HG03097 (cell line): ENCODE measurements at regions not wholly inside any gene's neighbourhood (a gene's known extent, or its start where the extent isn't known, plus 50 kb on each side); places are given as distances from the start of the nearest gene placed in this dataset.
A peak's percentile ranks its signal among the peaks of the same experiment; 100 is the strongest.

ENCODE experiments used
- ATAC-seq: cut with Tn5 transposase; IDR thresholded peaks from one replicate; pipeline ENCODE4 v1.9.1; 2021; ENCODE audit not compliant: unreplicated experiment, low FRiP score

- ATAC-seq: peak; percentile 88
Measured at GRCh38 chr14:62081012-62081612, 318.9 kb downstream of the SNAPC1 start.

GRCh38 chr14:62081951-62082350 lies 319.7 kb downstream of the SNAPC1 start:
- ATAC-seq: no peak

- no peak for ATAC-seq
Measured at GRCh38 chr14:62082779-62083178, 320.6 kb downstream of the SNAPC1 start.

DNA sequence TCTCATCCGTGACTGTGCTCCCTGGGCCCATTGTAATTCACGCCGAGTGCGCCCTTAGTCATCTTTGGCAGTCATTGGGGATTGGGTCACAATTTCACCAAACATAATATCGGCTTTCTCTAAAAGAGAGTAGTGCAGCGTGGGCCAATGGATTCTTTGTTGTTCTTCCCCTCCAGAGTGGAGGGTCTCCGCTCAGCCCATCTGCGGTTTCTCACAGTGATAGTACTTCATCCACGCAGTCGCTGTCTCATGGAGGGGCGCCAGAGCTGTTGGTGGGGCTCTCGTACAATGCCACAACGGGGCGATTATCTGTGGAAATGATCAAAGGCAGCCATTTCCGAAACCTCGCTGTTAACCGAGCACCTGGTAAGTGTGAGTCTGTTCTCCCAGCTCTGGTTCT lies 321.8 kb downstream of the SNAPC1 start:
- ATAC-seq: no peak

GRCh38 chr14:62087191-62087590 lies 325.0 kb downstream of the SNAPC1 start:
- no peak for ATAC-seq

- ATAC-seq: no peak
Measured at GRCh38 chr14:62093736-62094135, 331.5 kb downstream of the SNAPC1 start.

- ATAC-seq: no peak
Measured at GRCh38 chr14:62097072-62097471, 334.9 kb downstream of the SNAPC1 start.

DNA sequence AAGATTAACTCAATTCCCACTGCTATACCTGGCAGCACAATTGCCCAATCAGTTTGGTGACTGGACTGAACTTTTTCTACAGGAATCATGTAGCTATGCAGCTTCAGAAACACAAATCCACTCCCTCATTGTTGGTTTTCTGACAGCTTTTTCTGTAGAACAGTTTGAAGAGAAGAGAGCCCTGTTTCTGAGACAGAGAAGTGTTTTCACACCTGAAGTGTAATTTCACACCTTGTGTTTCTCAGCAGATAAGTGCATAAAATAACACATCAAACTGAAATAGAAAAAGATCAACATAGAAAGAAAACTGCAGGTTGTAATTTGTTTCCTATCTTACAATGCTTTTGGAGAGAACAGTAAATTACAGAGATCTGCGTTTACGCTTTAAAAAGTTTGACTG lies 335.6 kb downstream of the SNAPC1 start:
- no peak for ATAC-seq

DNA sequence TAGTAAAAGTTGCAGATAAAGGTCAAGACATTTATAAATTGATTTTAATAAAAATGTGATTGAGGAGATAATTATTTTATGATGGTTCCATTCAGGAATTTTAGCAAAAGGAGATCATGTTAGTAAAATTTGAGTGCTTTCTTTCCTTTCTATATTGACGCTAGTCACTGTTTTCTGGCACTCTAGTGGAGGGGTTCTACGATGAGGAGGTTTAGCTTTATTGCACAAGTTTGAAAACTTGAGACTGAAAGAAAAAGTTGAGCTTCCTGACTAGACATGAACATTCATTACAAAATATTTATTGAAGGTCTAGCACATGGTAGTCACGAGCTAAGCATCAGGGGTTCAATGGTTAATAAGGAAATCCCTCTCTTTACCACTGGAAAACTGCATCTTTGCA lies 336.1 kb downstream of the SNAPC1 start:
- ATAC-seq: no peak

DNA sequence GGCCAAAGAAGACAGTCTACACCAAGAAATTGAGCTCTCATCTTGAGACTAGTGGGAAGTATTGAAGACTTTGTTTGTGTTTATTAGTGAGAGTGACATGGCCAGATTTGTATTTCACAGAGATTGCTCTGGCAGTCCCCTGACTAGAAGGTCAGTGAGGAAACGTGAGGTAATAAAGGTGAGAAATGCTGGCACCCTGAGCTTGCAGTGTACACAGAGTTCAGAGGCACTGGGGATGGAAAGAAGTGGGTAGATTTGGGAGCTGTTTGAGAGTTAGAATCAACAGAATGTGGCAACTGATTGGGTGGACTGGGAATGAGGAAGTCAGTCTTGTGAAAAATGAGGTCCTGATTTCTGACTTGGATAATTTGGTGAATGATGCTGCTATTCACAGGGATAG lies 336.9 kb downstream of the SNAPC1 start:
- no peak for ATAC-seq

DNA sequence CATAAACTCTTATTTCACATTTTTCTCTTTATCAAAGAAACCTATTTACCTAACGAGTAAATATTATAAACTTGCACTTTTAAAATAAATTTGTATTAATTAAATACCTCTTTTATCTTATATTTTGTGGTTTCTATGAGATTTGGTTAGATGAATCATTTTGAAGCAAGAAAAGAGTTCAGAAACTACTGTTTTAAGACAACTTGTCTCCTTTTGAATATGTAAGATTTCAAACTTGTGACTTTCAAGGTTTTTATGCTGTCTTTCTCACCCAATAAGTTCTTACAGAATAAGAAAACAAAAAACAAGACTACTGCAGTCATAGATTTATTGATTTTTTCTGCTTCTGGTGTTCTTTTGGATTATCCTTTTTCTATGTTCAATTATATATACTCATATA lies 339.0 kb downstream of the SNAPC1 start:
- no peak for ATAC-seq

GRCh38 chr14:62101673-62102348 lies 339.6 kb downstream of the SNAPC1 start:
- ATAC-seq: no peak

DNA sequence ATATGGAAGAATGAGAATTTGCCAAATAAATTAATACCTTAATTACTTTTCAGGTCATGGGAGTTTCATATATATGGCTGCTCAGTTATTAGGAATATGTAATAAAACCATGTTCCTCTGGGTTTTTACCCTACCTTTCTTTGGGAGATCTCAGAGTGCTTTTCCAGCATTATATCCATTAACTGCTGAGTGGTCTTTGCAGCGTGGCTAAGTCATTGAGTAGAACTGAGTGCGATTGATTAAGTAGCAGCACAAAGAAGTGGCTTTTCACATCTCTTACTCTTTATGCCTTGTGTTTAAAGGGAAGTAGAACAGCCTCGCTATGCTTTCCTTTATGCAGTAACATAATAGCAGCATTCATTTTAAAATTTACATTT lies 340.1 kb downstream of the SNAPC1 start:
- ATAC-seq: no peak

- no peak for ATAC-seq
Measured at GRCh38 chr14:62103464-62103863, 341.2 kb downstream of the SNAPC1 start.

DNA sequence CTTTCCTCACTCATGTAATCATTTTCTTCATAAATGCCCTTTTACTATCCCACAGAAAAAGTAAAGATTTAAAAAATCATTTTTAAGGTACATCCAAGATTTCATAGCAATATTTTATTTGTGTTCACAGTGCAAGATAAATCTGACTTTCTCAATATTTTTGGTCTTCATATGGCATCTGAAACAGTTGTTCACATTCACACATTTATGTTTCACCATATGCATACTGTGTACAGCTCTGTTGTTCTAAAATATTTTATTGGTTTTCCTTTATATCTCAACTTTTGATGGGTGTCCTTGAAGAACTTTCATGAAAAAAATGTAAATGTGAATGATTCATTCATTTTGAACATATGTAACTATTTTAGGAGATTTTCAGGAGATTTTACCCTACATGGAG lies 348.7 kb downstream of the SNAPC1 start:
- ATAC-seq: no peak

GRCh38 chr14:62117010-62117750 lies 355.0 kb downstream of the SNAPC1 start:
- peak; percentile 88 for ATAC-seq

DNA sequence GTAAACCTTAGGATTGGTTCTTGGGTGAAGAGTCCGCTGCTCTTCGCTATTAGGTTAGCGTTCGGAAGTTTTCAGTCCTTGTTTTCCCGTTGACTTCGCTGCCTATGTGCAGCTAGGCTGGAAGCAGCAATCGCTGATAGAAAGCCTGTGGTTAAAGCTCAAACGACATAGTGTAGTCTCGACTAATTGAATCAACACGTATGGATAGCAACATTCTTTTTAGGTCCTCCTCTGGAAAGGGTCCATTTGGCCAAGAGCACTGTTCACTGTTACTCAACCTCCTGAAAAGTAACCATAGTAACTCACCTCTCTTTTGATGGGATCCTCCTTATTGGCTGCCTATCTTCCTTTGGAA lies 355.5 kb downstream of the SNAPC1 start:
- ATAC-seq: no peak

DNA sequence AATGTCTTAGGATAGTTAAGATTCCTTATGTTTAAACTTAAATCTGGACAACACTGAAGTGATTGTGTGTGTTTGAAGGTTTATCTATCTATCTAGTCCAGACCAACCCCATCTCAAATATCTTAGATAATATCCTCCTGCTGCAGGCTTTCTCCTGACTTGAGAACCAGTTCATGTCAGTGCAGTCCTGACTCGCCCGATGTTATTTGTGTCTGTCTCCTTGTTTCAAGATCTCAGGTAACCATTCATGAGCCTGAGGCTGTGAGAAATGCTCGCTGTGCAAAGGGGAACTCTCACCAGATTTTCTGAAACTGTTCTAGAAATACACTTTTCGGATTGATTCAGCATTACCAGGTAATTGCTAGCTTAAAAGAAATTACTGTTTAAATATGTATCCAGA lies 356.2 kb downstream of the SNAPC1 start:
- ATAC-seq: no peak

DNA sequence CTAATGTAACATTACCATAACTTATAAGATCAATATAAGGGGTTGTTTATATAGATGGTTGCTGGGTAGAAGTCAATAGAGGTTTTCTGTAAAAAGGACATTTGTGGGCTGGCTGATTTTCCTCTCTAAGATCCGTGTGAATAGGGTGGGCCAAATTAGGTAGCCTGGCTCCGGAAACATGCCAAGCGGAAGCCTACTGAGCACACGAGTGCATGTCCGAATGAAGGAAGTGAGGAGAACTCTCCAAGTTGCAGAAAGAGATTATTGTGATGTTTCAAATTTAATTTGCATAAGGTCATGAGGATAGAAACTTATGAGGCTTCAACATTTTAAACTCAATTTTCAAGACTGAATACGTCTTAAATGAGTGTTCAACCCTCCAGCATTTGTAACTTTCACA lies 356.7 kb downstream of the SNAPC1 start:
- ATAC-seq: no peak

- no peak for ATAC-seq
Measured at GRCh38 chr14:62123961-62124360, 361.7 kb downstream of the SNAPC1 start.

DNA sequence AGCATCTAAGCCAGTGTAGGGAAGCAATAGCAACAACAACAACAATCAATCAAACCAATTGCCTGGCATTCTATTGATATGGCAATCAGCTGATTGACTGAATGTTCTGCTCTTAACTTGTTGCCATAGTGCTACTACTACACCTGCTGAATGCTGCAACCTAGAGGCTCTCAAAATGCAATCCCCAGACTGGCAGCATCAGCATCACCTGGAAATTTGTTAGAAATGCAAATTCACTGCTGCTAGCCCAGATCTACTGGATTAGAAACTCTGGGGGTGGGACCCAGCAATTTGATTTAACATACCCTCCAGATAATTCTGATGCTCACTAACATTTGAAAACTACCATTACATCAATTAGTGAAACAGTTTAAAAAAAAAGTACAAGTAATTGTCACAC lies 363.6 kb downstream of the SNAPC1 start:
- no peak for ATAC-seq

DNA sequence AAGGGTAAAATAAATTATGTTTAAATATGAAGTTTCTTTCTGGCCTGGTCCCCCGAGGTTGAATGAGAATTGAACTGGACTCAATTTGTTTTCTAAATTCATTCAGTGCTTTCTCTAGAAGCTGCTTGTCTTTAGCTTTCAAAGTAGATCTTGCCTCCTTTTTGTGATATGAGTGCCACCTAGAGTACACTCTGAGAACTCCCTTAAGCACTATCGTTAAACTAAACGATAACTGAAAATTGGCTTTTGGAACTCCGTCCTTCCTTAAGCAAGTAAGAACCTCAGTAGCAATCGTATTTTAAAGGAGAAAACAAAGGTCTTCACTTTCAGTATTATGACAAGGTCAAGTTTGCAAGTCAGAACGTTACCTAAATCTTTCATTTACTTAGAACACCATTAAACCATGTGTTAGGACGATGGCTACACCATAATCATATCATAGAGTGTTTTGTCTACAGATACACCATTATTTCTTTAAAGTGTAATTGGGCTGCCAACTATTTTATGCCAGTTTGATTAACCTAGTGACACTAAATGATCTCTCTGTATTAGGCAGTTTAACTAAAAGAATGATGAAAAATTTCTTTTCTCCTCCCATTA lies 364.8 kb downstream of the SNAPC1 start:
- ATAC-seq: peak; percentile 54
